ENCODE measurements at regions not wholly inside any gene's neighbourhood (a gene's known extent, or its start where the extent isn't known, plus 50 kb on each side); places are given as distances from the start of the nearest gene placed in this dataset.
A peak's percentile ranks its signal among the peaks of the same experiment; 100 is the strongest.

- TF ChIP-seq EZH2 (IDR thresholded peaks at IDR 0.05; ENCODE audit: low read length, missing control alignments), result no peak
- TF ChIP-seq CTCF (conservative IDR thresholded peaks at IDR 0.05 in 1 of 2, IDR thresholded peaks at IDR 0.05 in 1 of 2; ENCODE audit: low read depth in 1 of 2, low read length in 2 of 2), result no peak
- H3K9ac ChIP-seq (ENCODE audit: insufficient read depth, low read length), result no peak overlapping the region
- no peak overlapping the region for H3K27ac ChIP-seq (ENCODE audit: insufficient read depth, low read length)
- H3K4me1 ChIP-seq (ENCODE audit: control insufficient read depth, extremely low read depth, insufficient read depth, low read length), result no peaks in the 10 kb centered on the region
- H3K4me2 ChIP-seq (ENCODE audit: extremely low read depth, insufficient read depth, low read length), result no peak overlapping the region
- no peaks in the 10 kb centered on the region for H3K27me3 ChIP-seq (ENCODE audit: control insufficient read depth, insufficient read depth, low read length)
- H3K36me3 ChIP-seq (ENCODE audit: control insufficient read depth, insufficient read depth, low read length), result no peaks in the 10 kb centered on the region
- no peak for DNase-seq (ENCODE audit: low read depth in 2 of 2)
- no peaks in the 10 kb centered on the region for H3K79me2 ChIP-seq (ENCODE audit: control insufficient read depth, insufficient read depth, low read length)
- H4K20me1 ChIP-seq (ENCODE audit: control insufficient read depth, extremely low read depth, insufficient read depth, low read length), result no peaks in the 10 kb centered on the region
- no peak overlapping the region for H2AFZ ChIP-seq (ENCODE audit: low read length)
- no peak overlapping the region for H3K4me3 ChIP-seq (replicated peaks in 1 of 4; ENCODE audit: control extremely low read depth in 1 of 4, insufficient read depth in 1 of 4, low read depth in 3 of 4, low read length in 4 of 4)
- no peaks in the 10 kb centered on the region for H3K9me3 ChIP-seq (ENCODE audit: control insufficient read depth, insufficient read depth, low read depth, low read length)
Observed at GRCh38 chr2:147772781-147773180, 72.0 kb upstream of the ACVR2A start.

- TF ChIP-seq CTCF (conservative IDR thresholded peaks at IDR 0.05 in 1 of 2, IDR thresholded peaks at IDR 0.05 in 1 of 2; ENCODE audit: low read depth in 1 of 2, low read length in 2 of 2) (no peak), EZH2 (IDR thresholded peaks at IDR 0.05; ENCODE audit: low read length, missing control alignments) (no peak)
- Histone ChIP-seq H3K27me3 (ENCODE audit: control insufficient read depth, insufficient read depth, low read length) (no peaks in the 10 kb centered on the region), H3K9me3 (ENCODE audit: control insufficient read depth, insufficient read depth, low read depth, low read length) (no peaks in the 10 kb centered on the region), H3K9ac (ENCODE audit: insufficient read depth, low read length) (no peak overlapping the region), H3K79me2 (ENCODE audit: control insufficient read depth, insufficient read depth, low read length) (no peaks in the 10 kb centered on the region), H3K27ac (ENCODE audit: insufficient read depth, low read length) (no peak overlapping the region), H2AFZ (ENCODE audit: low read length) (no peak overlapping the region), H3K4me3 (replicated peaks in 1 of 4; ENCODE audit: control extremely low read depth in 1 of 4, insufficient read depth in 1 of 4, low read depth in 3 of 4, low read length in 4 of 4) (no peak overlapping the region), H3K4me2 (ENCODE audit: extremely low read depth, insufficient read depth, low read length) (no peak overlapping the region), H3K36me3 (ENCODE audit: control insufficient read depth, insufficient read depth, low read length) (no peaks in the 10 kb centered on the region), H4K20me1 (ENCODE audit: control insufficient read depth, extremely low read depth, insufficient read depth, low read length) (no peaks in the 10 kb centered on the region), H3K4me1 (ENCODE audit: control insufficient read depth, extremely low read depth, insufficient read depth, low read length) (no peaks in the 10 kb centered on the region)
- DNase-seq (ENCODE audit: low read depth in 2 of 2), result no peak
Observed at GRCh38 chr2:147763861-147764260, 81.0 kb upstream of the ACVR2A start.

GRCh38 chr2:147760984-147761383 is 83.8 kb upstream of the ACVR2A start:
- H4K20me1 ChIP-seq (ENCODE audit: control insufficient read depth, extremely low read depth, insufficient read depth, low read length), result no peaks in the 10 kb centered on the region
- no peaks in the 10 kb centered on the region for H3K79me2 ChIP-seq (ENCODE audit: control insufficient read depth, insufficient read depth, low read length)
- TF ChIP-seq CTCF (conservative IDR thresholded peaks at IDR 0.05 in 1 of 2, IDR thresholded peaks at IDR 0.05 in 1 of 2; ENCODE audit: low read depth in 1 of 2, low read length in 2 of 2) (no peak), EZH2 (IDR thresholded peaks at IDR 0.05; ENCODE audit: low read length, missing control alignments) (no peak)
- H3K9me3 ChIP-seq (ENCODE audit: control insufficient read depth, insufficient read depth, low read depth, low read length), result no peaks in the 10 kb centered on the region
- no peak overlapping the region for H3K9ac ChIP-seq (ENCODE audit: insufficient read depth, low read length)
- H2AFZ ChIP-seq (ENCODE audit: low read length), result no peak overlapping the region
- no peak overlapping the region for H3K27ac ChIP-seq (ENCODE audit: insufficient read depth, low read length)
- H3K36me3 ChIP-seq (ENCODE audit: control insufficient read depth, insufficient read depth, low read length), result no peaks in the 10 kb centered on the region
- H3K4me1 ChIP-seq (ENCODE audit: control insufficient read depth, extremely low read depth, insufficient read depth, low read length), result no peaks in the 10 kb centered on the region
- no peaks in the 10 kb centered on the region for H3K27me3 ChIP-seq (ENCODE audit: control insufficient read depth, insufficient read depth, low read length)
- no peak overlapping the region for H3K4me3 ChIP-seq (replicated peaks in 1 of 4; ENCODE audit: control extremely low read depth in 1 of 4, insufficient read depth in 1 of 4, low read depth in 3 of 4, low read length in 4 of 4)
- H3K4me2 ChIP-seq (ENCODE audit: extremely low read depth, insufficient read depth, low read length), result no peak overlapping the region
- peak in 1 of 2 donors; percentile 49 for DNase-seq (ENCODE audit: low read depth in 2 of 2)

Measured in fibroblast of lung (primary cell).